ENCODE measurements at regions not wholly inside any gene's neighbourhood (a gene's known extent, or its start where the extent isn't known, plus 50 kb on each side); places are given as distances from the start of the nearest gene placed in this dataset.

DNA sequence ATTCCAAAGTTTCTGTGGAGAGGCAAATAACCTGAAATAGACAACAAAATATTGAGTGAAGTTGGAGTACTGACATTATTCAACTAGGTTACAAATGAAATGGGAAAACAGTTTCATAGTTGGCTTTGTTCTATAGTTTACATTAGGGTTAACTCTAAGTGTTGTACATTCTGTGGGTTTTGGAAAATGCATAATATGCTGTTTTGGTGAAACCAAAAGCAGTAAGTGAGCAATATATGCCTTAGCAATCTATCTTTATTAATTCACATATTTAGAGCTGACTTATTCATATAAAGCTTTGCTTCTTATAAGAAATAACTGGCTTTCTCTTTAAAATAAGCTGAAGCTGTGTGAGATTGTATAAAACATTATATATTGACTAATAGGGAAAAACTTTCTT, 157.5 kb upstream of the AHI1 start:
- no peak for DNase-seq (ENCODE audit: low spot score)
- CTCF ChIA-PET, result no interaction called here
- H3K27ac ChIP-seq, result no peak overlapping the region
- TF ChIP-seq, protein P1, sequence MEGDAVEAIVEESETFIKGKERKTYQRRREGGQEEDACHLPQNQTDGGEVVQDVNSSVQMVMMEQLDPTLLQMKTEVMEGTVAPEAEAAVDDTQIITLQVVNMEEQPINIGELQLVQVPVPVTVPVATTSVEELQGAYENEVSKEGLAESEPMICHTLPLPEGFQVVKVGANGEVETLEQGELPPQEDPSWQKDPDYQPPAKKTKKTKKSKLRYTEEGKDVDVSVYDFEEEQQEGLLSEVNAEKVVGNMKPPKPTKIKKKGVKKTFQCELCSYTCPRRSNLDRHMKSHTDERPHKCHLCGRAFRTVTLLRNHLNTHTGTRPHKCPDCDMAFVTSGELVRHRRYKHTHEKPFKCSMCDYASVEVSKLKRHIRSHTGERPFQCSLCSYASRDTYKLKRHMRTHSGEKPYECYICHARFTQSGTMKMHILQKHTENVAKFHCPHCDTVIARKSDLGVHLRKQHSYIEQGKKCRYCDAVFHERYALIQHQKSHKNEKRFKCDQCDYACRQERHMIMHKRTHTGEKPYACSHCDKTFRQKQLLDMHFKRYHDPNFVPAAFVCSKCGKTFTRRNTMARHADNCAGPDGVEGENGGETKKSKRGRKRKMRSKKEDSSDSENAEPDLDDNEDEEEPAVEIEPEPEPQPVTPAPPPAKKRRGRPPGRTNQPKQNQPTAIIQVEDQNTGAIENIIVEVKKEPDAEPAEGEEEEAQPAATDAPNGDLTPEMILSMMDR (conservative IDR thresholded peaks at IDR 0.05; ENCODE audit: low read depth), result no peak
- POLR2A ChIA-PET (ENCODE audit: low non-redundant PET), result no interaction called here

DNA sequence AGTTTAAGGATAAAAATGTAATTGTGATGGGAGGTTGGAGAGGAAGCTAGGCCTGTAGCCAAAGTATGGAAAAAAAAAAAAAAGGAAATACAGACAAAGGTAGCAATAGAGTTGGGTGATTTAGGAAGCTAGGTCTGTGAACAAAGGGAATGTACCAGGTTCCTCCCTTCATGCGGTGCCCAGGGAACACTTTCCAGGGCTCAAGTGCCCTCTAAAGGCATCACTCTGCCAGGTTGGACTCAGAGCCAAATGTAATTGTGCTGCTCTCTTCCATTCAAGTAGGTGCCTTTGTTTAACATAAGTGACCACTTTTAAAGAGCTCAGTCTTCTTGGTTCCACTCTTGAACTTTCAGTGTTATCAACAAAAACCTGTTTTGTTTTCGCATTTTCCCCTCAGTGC, 159.7 kb upstream of the AHI1 start:
- CTCF ChIA-PET, result interaction anchor here (0.6 kb wide), 2 partner anchors 128 to 569 kb away, joined by 4 to 5 read pairs; no protein-coding TSS in a partner anchor
- TF ChIP-seq, protein P1 (conservative IDR thresholded peaks at IDR 0.05; ENCODE audit: low read depth), result no peak
- no peak for DNase-seq (ENCODE audit: low spot score)
- no peak overlapping the region for H3K27ac ChIP-seq
- POLR2A ChIA-PET (ENCODE audit: low non-redundant PET), result no interaction called here

DNA sequence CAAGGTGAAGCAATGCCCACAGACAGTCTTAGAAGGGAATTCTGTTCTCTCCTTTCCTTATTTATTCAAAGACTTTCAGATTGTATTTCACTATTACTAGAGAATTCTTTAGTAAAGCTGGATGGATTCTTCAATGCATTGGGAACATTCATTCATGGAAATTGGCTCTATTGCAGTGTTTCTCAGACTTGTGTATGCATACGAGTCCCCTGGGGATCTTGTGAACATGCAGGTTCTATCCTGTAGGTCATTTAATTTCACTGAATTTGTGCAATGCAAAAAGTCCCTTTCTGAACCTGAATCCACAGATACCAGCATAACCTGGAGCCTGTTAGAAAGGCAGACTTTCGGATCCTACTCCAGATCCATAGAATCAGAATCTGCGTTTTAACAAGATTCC, 160.9 kb upstream of the AHI1 start:
- ChIA-PET POLR2A (ENCODE audit: low non-redundant PET) (no interaction called here), CTCF (no interaction called here)
- no peak overlapping the region for H3K27ac ChIP-seq
- DNase-seq (ENCODE audit: low spot score), result no peak
- TF ChIP-seq, protein P1 (conservative IDR thresholded peaks at IDR 0.05; ENCODE audit: low read depth), result no peak

DNA sequence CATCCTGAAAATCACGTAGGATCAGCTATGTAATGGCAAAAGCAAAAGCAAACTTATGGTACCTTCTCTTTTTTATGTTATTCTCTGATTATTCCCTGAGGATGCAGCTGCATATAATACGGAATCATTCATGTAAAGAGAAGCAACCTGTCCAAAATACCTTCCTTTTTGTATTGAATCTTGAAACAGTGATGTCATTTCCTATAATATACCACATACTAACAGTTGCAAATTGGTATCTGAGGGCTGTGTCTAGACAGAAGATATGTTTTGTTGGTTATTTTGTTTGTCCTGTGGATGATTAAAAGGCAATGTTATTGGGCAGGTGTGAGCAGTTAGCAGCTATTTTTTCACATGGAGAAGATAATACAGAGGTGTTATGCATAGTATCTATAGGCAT, 161.4 kb upstream of the AHI1 start:
- ChIA-PET CTCF (no interaction called here), POLR2A (ENCODE audit: low non-redundant PET) (no interaction called here)
- TF ChIP-seq, protein P1 (conservative IDR thresholded peaks at IDR 0.05; ENCODE audit: low read depth), result no peak
- DNase-seq (ENCODE audit: low spot score), result no peak
- H3K27ac ChIP-seq, result no peak overlapping the region

DNA sequence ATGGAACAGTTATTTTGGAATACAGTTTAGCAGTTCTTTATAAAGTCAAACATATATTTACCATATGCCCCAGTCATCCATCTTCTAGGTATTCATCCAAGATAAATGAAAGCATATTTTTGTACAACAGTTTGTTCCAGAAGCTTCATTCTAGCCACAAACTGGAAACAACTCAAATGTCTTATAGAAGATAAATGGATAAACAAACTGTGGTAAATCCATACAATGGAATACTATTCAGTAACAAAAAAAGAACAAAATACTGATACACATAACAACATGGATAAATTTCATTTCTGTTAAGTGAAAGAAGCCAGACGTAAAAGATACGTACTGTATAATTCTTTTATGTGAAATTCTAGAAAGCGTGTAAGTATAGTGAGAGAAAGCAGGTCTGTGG, 167.0 kb upstream of the AHI1 start:
- no peak for DNase-seq (ENCODE audit: low spot score)
- TF ChIP-seq, protein P1 (conservative IDR thresholded peaks at IDR 0.05; ENCODE audit: low read depth), result no peak
- ChIA-PET POLR2A (ENCODE audit: low non-redundant PET) (no interaction called here), CTCF (no interaction called here)
- H3K27ac ChIP-seq, result no peak overlapping the region

DNA sequence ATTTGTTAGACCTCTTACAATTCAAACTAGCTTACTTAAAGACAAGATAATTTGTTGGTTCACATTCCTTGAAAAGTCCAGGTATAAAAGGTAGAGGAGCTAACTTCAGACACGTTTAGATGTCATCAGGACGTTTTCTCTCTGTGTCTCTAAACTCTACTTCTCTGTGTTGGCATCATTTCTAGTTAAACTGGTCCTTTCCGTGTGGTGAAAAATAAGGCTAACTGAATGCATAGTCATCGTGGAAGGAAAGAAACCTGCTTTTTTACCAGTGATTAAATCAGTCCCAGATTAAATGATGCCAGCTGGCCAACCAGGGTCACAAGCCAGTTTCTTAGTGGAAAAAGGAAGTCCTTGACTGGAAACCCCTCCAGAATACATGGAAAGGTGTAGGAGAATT, 168.4 kb upstream of the AHI1 start:
- TF ChIP-seq, protein P1 (conservative IDR thresholded peaks at IDR 0.05; ENCODE audit: low read depth), result no peak
- no peak for DNase-seq (ENCODE audit: low spot score)
- H3K27ac ChIP-seq, result no peak overlapping the region
- POLR2A ChIA-PET (ENCODE audit: low non-redundant PET), result no interaction called here
- CTCF ChIA-PET, result interaction anchor here (0.6 kb wide), 1 partner anchor 408 kb away, joined by 3 read pairs; no protein-coding TSS in a partner anchor
